NB4 (cell line): ENCODE measurements at regions not wholly inside any gene's neighbourhood (a gene's known extent, or its start where the extent isn't known, plus 50 kb on each side); places are given as distances from the start of the nearest gene placed in this dataset.

Experiments
- MYC ChIP-seq: IDR thresholded peaks from 2 replicates; pipeline ENCODE4 v1.6.1; 2011; ENCODE audit warnings: low read depth, low read length
- POLR2A ChIP-seq: IDR thresholded peaks from 2 replicates; pipeline ENCODE4 v1.6.1; 2011; ENCODE audit warnings: mild to moderate bottlenecking; ENCODE audit not compliant: insufficient read length; ENCODE audit errors: extremely low read depth
- TF ChIP-seq, protein P1 (sequence below): IDR thresholded peaks from one replicate; pipeline ENCODE4 v1.5.1; 2012; ENCODE audit warnings: low read depth, low read length
- TF ChIP-seq, protein P2 (sequence below): IDR thresholded peaks from 2 replicates; pipeline ENCODE4 v1.6.1; 2011; ENCODE audit warnings: low read depth, low read length

DNA sequence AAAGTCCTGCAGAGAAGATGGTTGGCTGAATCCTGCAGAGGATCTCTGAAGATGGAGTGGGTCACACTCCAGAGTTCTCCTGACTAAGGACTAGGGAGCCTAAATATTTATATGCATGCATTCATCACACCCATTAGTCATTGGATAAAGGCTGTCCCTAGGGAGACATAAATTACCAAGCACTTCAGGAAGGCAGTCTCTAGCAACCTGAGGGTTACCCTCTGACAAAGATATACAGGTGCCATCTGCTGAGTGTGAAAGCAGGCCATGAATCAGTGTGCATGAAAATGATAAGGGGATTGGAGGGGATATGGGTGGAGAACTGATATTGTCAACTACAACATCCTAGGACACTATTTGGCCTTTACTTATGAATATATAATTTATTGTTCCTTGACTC lies 294.8 kb upstream of the DDX18 start:
- TF ChIP-seq, protein P1, sequence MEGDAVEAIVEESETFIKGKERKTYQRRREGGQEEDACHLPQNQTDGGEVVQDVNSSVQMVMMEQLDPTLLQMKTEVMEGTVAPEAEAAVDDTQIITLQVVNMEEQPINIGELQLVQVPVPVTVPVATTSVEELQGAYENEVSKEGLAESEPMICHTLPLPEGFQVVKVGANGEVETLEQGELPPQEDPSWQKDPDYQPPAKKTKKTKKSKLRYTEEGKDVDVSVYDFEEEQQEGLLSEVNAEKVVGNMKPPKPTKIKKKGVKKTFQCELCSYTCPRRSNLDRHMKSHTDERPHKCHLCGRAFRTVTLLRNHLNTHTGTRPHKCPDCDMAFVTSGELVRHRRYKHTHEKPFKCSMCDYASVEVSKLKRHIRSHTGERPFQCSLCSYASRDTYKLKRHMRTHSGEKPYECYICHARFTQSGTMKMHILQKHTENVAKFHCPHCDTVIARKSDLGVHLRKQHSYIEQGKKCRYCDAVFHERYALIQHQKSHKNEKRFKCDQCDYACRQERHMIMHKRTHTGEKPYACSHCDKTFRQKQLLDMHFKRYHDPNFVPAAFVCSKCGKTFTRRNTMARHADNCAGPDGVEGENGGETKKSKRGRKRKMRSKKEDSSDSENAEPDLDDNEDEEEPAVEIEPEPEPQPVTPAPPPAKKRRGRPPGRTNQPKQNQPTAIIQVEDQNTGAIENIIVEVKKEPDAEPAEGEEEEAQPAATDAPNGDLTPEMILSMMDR: no peak
- TF ChIP-seq POLR2A: no peak
- TF ChIP-seq, protein P2, sequence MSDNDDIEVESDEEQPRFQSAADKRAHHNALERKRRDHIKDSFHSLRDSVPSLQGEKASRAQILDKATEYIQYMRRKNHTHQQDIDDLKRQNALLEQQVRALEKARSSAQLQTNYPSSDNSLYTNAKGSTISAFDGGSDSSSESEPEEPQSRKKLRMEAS: no peak
- TF ChIP-seq MYC: no peak
